ENCODE measurements at regions not wholly inside any gene's neighbourhood (a gene's known extent, or its start where the extent isn't known, plus 50 kb on each side); places are given as distances from the start of the nearest gene placed in this dataset.
"Not testable (repeated sequence)": the region's sequence is repeated elsewhere in the genome, so short reads cannot be mapped to it uniquely, and the experiment has no call there.

GRCh38 chr4:10281996-10282395 lies 165.4 kb upstream of the WDR1 start:
- no peak for DNase-seq (ENCODE audit: extremely low read depth, low read depth, low spot score)

- DNase-seq (ENCODE audit: extremely low read depth, low read depth, low spot score): no peak
Observed at GRCh38 chr4:10279261-10279660, 162.7 kb upstream of the WDR1 start.

- DNase-seq (ENCODE audit: extremely low read depth, low read depth, low spot score): no peak
Observed at GRCh38 chr4:10278071-10278470, 161.5 kb upstream of the WDR1 start.

GRCh38 chr4:10276152-10276551 lies 159.6 kb upstream of the WDR1 start:
- DNase-seq (ENCODE audit: extremely low read depth, low read depth, low spot score): no peak

- DNase-seq (ENCODE audit: extremely low read depth, low read depth, low spot score): no peak
Observed at GRCh38 chr4:10275696-10276095, 159.1 kb upstream of the WDR1 start.

- no peak for DNase-seq (ENCODE audit: extremely low read depth, low read depth, low spot score)
Observed at GRCh38 chr4:10273030-10273429, 156.4 kb upstream of the WDR1 start.

GRCh38 chr4:10272511-10272910 lies 155.9 kb upstream of the WDR1 start:
- DNase-seq (ENCODE audit: extremely low read depth, low read depth, low spot score): no peak

GRCh38 chr4:10267066-10267465 lies 150.5 kb upstream of the WDR1 start:
- DNase-seq (ENCODE audit: extremely low read depth, low read depth, low spot score): no peak

GRCh38 chr4:10260777-10261176 lies 144.2 kb upstream of the WDR1 start:
- no peak for DNase-seq (ENCODE audit: extremely low read depth, low read depth, low spot score)

GRCh38 chr4:10259976-10260375 lies 143.4 kb upstream of the WDR1 start:
- DNase-seq (ENCODE audit: extremely low read depth, low read depth, low spot score): no peak

- no peak for DNase-seq (ENCODE audit: extremely low read depth, low read depth, low spot score)
Observed at GRCh38 chr4:10256203-10256602, 139.6 kb upstream of the WDR1 start.

- DNase-seq (ENCODE audit: extremely low read depth, low read depth, low spot score): no peak
Observed at GRCh38 chr4:10253765-10254164, 137.2 kb upstream of the WDR1 start.

- DNase-seq (ENCODE audit: extremely low read depth, low read depth, low spot score): no peak
Observed at GRCh38 chr4:10245751-10246150, 129.2 kb upstream of the WDR1 start.

- DNase-seq (ENCODE audit: extremely low read depth, low read depth, low spot score): no peak
Observed at GRCh38 chr4:10243856-10244255, 127.3 kb upstream of the WDR1 start.

- DNase-seq (ENCODE audit: extremely low read depth, low read depth, low spot score): no peak
Observed at GRCh38 chr4:10240691-10241090, 124.1 kb upstream of the WDR1 start.

GRCh38 chr4:10239982-10240654 lies 123.5 kb upstream of the WDR1 start:
- DNase-seq (ENCODE audit: extremely low read depth, low read depth, low spot score): no peak

- no peak for DNase-seq (ENCODE audit: extremely low read depth, low read depth, low spot score)
Observed at GRCh38 chr4:10237131-10237530, 120.5 kb upstream of the WDR1 start.

- no peak for DNase-seq (ENCODE audit: extremely low read depth, low read depth, low spot score)
Observed at GRCh38 chr4:10232114-10232513, 115.5 kb upstream of the WDR1 start.

- DNase-seq (ENCODE audit: extremely low read depth, low read depth, low spot score): no peak
Observed at GRCh38 chr4:10226756-10227155, 110.2 kb upstream of the WDR1 start.

GRCh38 chr4:10225096-10225495 lies 108.5 kb upstream of the WDR1 start:
- DNase-seq (ENCODE audit: extremely low read depth, low read depth, low spot score): no peak

GRCh38 chr4:10223782-10224181 lies 107.2 kb upstream of the WDR1 start:
- no peak for DNase-seq (ENCODE audit: extremely low read depth, low read depth, low spot score)

- DNase-seq (ENCODE audit: extremely low read depth, low read depth, low spot score): not testable (repeated sequence)
Observed at GRCh38 chr4:10213481-10213880, 96.9 kb upstream of the WDR1 start.

GRCh38 chr4:10212901-10213300 lies 96.3 kb upstream of the WDR1 start:
- no peak for DNase-seq (ENCODE audit: extremely low read depth, low read depth, low spot score)

All from glomerular endothelial cell (primary cell).